Body of pancreas (tissue), 4 donors: ENCODE measurements at regions not wholly inside any gene's neighbourhood (a gene's known extent, or its start where the extent isn't known, plus 50 kb on each side); places are given as distances from the start of the nearest gene placed in this dataset.
"Not testable (repeated sequence)": the region's sequence is repeated elsewhere in the genome, so short reads cannot be mapped to it uniquely, and the experiment has no call there.

Experiments used
- ATAC-seq: fragments of 150-250 bp; one replicate; pipeline ENCODE4 v1.9.1; 2016
- DNase-seq, 4 donors: peaks; one replicate each; pipeline ENCODE4 v3.0.0-alpha.2; 2019
- H3K27ac ChIP-seq, 4 donors: fragments of 200-600 bp; sonication (generic); 1 replicate in 3 of 4; 2 replicates in 1 of 4; pipeline versions ENCODE4 v1.5.1 to v1.6.1; 2016 to 2019; ENCODE audit warnings: mild to moderate bottlenecking in 1 of 4, mixed read lengths in 1 of 4, moderate library complexity in 1 of 4
- H3K27me3 ChIP-seq, 2 donors: fragments of 200-600 bp; sonication (generic); one replicate each; pipeline ENCODE4 v1.6.0; 2016; ENCODE audit warnings: mild to moderate bottlenecking in 1 of 2
- H3K36me3 ChIP-seq, 2 donors: fragments of 200-600 bp; sonication (generic); replicated peaks in 1 of 2; 2 replicates each; pipeline ENCODE4 v1.5.1; 2016; ENCODE audit warnings: low read depth in 2 of 2; ENCODE audit not compliant: insufficient read depth in 1 of 2
- H3K4me1 ChIP-seq: fragments of 200-600 bp; sonication (generic); one replicate; pipeline ENCODE4 v1.6.0; 2016
- H3K4me3 ChIP-seq, 2 donors: fragments of 200-600 bp; sonication (generic); 1 replicate in 1 of 2; 2 replicates in 1 of 2; pipeline ENCODE4 v1.5.1; 2016 to 2019
- H3K9me3 ChIP-seq, 3 donors: fragments of 200-600 bp; sonication (generic); 1 replicate in 2 of 3; 2 replicates in 1 of 3; pipeline ENCODE4 v1.5.1; 2016
- POLR2A ChIP-seq, 3 donors: fragments of 450-650 bp; IDR thresholded peaks; one replicate each; pipeline ENCODE4 v1.6.1; 2016; ENCODE audit warnings: antibody characterized with exemption in 3 of 3, mild to moderate bottlenecking in 2 of 3
- WGBS, 2 donors: methylation state at CpG; one replicate each; pipeline ENCODE4 v1.1.5; 2017; 5-methylcytosine and 5-hydroxymethylcytosine counted together
- intact Hi-C: fragments of 100-400 bp; cut with DNase I; formaldehyde crosslinking; loops from one replicate; pipeline ENCODE4 v1.15.1; 2023
- TF ChIP-seq, protein P1 (sequence below), 7 experiments: fragments of 450-650 bp in 4 of 7; fragments of 200-600 bp in 3 of 7; sonication (generic) in 3 of 7; IDR thresholded peaks; one replicate each; pipeline ENCODE4 v1.5.1; 2016 to 2019; ENCODE audit warnings: antibody characterized with exemption in 7 of 7

GRCh38 chr7:142438235-142438922, 180.5 kb upstream of the PRSS58 start:
- no peaks in the 10 kb centered on the region for H3K27me3 ChIP-seq
- WGBS, 2 donors: 92 to 94% methylated on average over 12 of the region's 12 CpGs
- no peak for ATAC-seq
- intact Hi-C loops: no loop called here
- no peak for TF ChIP-seq POLR2A (IDR thresholded peaks at IDR 0.05)
- TF ChIP-seq, protein P1, sequence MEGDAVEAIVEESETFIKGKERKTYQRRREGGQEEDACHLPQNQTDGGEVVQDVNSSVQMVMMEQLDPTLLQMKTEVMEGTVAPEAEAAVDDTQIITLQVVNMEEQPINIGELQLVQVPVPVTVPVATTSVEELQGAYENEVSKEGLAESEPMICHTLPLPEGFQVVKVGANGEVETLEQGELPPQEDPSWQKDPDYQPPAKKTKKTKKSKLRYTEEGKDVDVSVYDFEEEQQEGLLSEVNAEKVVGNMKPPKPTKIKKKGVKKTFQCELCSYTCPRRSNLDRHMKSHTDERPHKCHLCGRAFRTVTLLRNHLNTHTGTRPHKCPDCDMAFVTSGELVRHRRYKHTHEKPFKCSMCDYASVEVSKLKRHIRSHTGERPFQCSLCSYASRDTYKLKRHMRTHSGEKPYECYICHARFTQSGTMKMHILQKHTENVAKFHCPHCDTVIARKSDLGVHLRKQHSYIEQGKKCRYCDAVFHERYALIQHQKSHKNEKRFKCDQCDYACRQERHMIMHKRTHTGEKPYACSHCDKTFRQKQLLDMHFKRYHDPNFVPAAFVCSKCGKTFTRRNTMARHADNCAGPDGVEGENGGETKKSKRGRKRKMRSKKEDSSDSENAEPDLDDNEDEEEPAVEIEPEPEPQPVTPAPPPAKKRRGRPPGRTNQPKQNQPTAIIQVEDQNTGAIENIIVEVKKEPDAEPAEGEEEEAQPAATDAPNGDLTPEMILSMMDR (IDR thresholded peaks at IDR 0.05): peak; percentile 20 to 63 (median 46)
- H3K4me3 ChIP-seq: no peak overlapping the region
- H3K9me3 ChIP-seq: no peaks in the 10 kb centered on the region
- H3K27ac ChIP-seq: no peak overlapping the region
- DNase-seq: peak; percentile 27 to 57 (median 50)
- H3K4me1 ChIP-seq: no peaks in the 10 kb centered on the region
- no peaks in the 10 kb centered on the region for H3K36me3 ChIP-seq

DNA sequence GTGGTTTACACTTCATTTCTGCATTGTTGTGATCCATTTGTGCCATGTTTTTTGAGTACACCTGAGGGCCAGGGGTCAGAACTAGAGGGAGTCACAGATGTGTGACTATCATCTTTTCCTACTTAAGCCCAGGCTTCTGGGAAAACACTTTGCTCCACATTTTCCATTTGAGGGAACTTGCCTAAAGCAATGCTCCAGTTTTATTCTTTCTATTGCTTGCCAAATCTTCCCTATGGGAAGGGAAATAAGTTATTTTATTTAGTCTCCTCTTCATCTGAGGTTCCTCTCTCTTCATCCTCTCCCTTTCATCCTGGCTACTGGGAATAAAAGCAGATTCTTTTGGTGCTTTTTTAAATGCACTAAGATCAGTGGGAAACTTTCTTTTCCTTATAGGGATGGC, 179.9 kb upstream of the PRSS58 start:
- DNase-seq (no peak), ATAC-seq (no peak)
- H3K27ac ChIP-seq: no peak overlapping the region
- H3K9me3 ChIP-seq: no peaks in the 10 kb centered on the region
- intact Hi-C loops: no loop called here
- H3K27me3 ChIP-seq: no peaks in the 10 kb centered on the region
- H3K4me1 ChIP-seq: no peaks in the 10 kb centered on the region
- no peaks in the 10 kb centered on the region for H3K36me3 ChIP-seq
- TF ChIP-seq POLR2A (IDR thresholded peaks at IDR 0.05): no peak
- TF ChIP-seq, protein P1 (IDR thresholded peaks at IDR 0.05): no peak
- no peak overlapping the region for H3K4me3 ChIP-seq

DNA sequence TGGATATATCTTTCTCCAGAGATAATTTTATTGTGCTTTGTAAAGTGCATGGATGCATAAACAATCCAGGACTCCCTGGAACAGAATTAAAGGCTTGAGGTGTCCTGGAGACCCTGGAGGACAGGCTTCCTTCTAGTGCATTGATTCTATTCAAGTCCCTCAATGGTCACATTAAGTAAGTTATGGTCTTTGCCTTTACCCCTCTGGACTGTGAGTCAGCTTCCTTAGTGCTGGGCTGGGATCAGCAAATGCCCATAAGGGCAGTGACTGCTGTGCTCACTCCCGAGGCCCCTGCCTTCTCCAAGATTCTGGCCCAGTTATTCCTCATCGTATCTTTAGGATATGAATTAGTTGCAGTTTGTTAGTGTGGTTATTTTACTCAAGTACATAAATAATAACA, 178.7 kb upstream of the PRSS58 start:
- intact Hi-C loops: no loop called here
- no peak for ATAC-seq

GRCh38 chr7:142435606-142436005, 177.7 kb upstream of the PRSS58 start:
- intact Hi-C loops, H3K36me3 ChIP-seq, DNase-seq: not testable (repeated sequence)

More for the DNA sequence above, 178.7 kb upstream of the PRSS58 start:
- no peaks in the 10 kb centered on the region for H3K36me3 ChIP-seq
- no peak for TF ChIP-seq POLR2A (IDR thresholded peaks at IDR 0.05)
- TF ChIP-seq, protein P1 (IDR thresholded peaks at IDR 0.05): no peak
- no peaks in the 10 kb centered on the region for H3K4me1 ChIP-seq
- H3K9me3 ChIP-seq: no peaks in the 10 kb centered on the region
- no peaks in the 10 kb centered on the region for H3K27me3 ChIP-seq
- H3K4me3 ChIP-seq: no peak overlapping the region
- H3K27ac ChIP-seq: no peak overlapping the region
- WGBS, 2 donors: 82 to 91% methylated on average over 2 of the region's 2 CpGs
- no peak for DNase-seq

DNA sequence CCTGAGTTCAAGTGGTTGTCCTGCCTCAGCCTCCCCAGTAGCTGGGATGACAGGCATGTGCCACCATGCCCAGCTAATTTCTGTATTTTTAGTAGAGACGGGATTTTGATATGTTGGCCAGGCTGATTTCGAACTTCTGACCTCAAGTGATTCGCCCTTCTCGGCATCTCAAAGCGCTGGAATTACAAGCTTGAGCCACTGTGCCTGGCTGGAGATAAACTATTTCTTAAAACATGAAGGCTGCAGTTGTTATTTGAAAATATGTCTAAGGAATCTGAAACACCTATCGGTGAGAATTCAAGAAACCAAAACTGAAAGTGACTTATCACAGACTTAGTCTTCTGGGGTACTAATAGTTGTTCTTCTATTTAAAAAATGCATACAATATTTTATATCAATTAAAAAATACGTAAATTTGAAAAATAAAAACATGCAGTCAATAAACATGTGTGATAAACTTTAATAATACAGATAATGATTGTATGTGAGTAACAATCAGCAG, 176.9 kb upstream of the PRSS58 start:
- intact Hi-C loops: no loop called here
- Histone ChIP-seq H3K9me3 (no peaks in the 10 kb centered on the region), H3K4me3 (no peak overlapping the region), H3K27ac (no peak overlapping the region), H3K4me1 (no peaks in the 10 kb centered on the region), H3K27me3 (no peaks in the 10 kb centered on the region), H3K36me3 (no peaks in the 10 kb centered on the region)
- DNase-seq: no peak
- no peak for TF ChIP-seq POLR2A (IDR thresholded peaks at IDR 0.05)
- TF ChIP-seq, protein P1 (IDR thresholded peaks at IDR 0.05): no peak
- no peak for ATAC-seq
- WGBS, 2 donors: 87 to 96% methylated on average over 7 of the region's 7 CpGs

More at GRCh38 chr7:142435606-142436005, 177.7 kb upstream of the PRSS58 start:
- H3K4me3 ChIP-seq, H3K27me3 ChIP-seq, H3K9me3 ChIP-seq, ATAC-seq, H3K27ac ChIP-seq, H3K4me1 ChIP-seq: not testable (repeated sequence)
- WGBS, 2 donors: 77 to 79% methylated on average over 5 of the region's 5 CpGs

GRCh38 chr7:142434133-142434532, 176.3 kb upstream of the PRSS58 start:
- intact Hi-C loops, ATAC-seq: not testable (repeated sequence)

More at GRCh38 chr7:142434133-142434532, 176.3 kb upstream of the PRSS58 start:
- WGBS, 2 donors: 70 to 74% methylated on average over 4 to 5 of the region's 5 CpGs
- H3K36me3 ChIP-seq, H3K9me3 ChIP-seq, H3K4me1 ChIP-seq, DNase-seq, H3K4me3 ChIP-seq, H3K27me3 ChIP-seq, H3K27ac ChIP-seq: not testable (repeated sequence)
